ENCODE measurements at regions not wholly inside any gene's neighbourhood (a gene's known extent, or its start where the extent isn't known, plus 50 kb on each side); places are given as distances from the start of the nearest gene placed in this dataset.

DNA sequence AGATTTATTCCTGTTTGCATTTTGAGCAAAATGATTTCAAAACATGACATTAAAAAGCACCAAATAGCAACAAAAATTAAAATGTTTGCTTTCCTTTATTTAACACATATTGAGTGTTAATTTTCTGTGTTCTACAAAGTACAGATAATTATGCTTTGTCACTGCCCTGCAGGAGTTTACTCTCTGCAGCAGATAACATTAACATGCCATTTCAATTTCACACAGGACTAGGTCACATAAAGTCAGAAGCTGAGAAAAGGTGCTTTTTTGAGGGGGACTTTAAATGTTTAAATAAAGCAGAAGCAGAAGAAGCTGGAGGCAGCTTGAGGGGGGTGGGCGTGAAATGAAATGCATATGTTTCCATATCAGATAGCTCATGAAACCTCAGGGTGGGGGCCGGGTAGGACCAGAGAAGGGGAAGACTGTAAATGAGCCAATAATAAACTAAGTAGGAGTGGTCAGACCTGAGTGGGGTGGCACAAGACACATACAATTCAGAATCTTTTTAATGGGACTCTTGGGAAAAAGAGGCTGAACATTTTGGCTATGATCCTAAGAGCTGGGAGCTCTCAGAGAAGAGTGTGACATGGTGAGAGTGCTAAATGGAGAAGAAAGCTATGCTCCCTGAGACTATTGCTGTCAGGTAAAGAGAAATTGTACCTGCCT, 387.5 kb downstream of the FAM170A start:
- DNase-seq, result no peak

- DNase-seq, result no peak
Measured at GRCh38 chr5:120017513-120017912, 388.2 kb downstream of the FAM170A start.

GRCh38 chr5:120035181-120035580, 405.8 kb downstream of the FAM170A start:
- no peak for DNase-seq

GRCh38 chr5:120035815-120036577, 406.6 kb downstream of the FAM170A start:
- no peak for DNase-seq

DNA sequence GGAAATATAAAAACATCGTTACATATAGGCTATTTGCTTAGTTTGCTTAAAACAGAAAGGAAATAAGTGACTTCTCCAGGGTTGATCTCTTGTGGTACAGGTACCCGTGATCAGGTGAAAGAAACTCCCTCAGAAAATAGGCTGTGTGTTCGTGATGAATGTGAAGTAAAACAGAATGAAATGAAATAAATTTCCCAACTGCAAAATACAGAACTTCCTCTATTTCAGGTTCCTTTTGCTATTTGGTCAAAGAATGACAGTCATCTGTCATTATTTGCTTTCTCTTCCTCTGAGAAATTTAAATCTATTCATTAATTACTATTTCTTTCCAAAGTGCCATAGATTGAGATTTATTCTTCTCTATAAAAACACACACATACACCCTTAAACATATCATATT, 408.1 kb downstream of the FAM170A start:
- DNase-seq, result no peak

DNA sequence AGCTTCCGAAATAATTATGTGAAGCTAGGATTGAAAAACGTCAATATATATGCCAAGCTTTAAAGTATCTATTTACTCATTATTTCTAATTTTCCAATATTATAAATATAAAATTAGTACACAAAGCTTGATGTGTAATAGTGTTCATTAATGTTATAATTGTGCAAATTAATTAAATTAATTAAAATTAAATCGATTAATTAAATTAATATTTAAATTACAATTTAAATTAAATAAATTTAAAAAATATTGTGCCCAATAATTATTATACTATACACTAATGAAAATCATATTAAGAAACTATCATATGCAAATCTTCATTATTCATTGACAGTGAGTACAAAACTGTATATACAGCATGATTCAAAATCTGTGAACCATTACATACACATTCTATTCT, 409.8 kb downstream of the FAM170A start:
- DNase-seq, result no peak

DNA sequence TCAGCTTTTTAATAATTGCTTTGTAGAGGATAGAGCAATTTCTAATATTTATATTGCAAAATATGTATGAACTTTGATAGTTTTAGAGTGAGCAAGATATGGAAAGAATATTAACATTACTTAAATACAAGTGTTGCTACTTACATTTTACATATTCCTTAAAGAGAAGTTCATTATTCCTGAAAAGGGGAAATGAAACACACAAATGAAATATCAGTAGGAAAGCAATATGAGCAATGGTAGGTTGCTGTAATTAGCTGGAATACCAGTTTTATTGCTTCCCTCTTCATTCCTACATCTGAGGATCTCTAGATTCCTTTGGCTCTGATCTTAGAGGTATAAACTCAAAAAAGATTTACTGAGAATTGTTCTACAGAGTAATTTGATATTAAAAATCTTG, 414.1 kb downstream of the FAM170A start:
- no peak for DNase-seq

- no peak for DNase-seq
Measured at GRCh38 chr5:120052916-120053828, 410.9 kb upstream of the PRR16 start.

GRCh38 chr5:120053841-120054240, 410.3 kb upstream of the PRR16 start:
- no peak for DNase-seq

DNA sequence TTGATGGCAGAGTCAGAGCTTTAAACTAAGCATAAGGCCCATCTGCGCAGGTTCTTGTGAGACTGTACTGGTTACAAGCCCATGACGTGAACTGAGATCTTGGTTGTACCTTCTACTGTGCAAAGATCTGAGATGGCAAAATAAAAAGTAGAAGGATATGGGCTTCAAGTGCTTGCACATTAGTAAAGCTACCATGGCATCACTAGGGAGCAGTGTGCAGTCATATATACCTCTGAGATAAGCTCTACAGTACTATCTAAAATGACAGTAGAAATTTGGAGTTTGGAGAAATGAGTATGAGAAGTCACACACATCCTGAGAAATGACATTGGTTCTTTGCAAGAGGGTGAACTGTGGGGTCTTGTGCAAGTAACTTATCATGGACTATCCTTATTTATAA, 408.2 kb upstream of the PRR16 start:
- DNase-seq, result no peak

GRCh38 chr5:120062515-120062917, 401.6 kb upstream of the PRR16 start:
- no peak for DNase-seq

- DNase-seq, result no peak
Measured at GRCh38 chr5:120072068-120072761, 391.9 kb upstream of the PRR16 start.

GRCh38 chr5:120073722-120074121, 390.4 kb upstream of the PRR16 start:
- DNase-seq, result no peak

DNA sequence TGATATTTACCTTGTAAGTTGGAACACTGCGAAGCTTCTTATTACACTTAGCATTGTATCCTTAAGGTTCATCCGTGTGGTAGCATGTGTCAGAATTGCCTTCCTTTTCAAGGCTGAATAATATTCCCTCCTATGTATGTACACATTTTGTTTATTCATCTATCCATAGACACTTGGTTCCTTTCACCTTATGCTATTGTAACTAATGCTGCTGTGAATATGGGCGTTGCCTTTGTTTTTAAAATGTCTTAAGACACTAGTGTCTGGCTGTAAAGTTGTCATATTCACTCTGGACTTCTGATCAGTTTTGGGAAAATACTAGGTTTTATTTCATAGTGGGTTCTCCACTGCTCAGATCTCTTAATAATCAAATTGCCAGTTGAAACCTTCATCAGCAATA, 383.3 kb upstream of the PRR16 start:
- no peak for DNase-seq

GRCh38 chr5:120082316-120083068, 381.6 kb upstream of the PRR16 start:
- DNase-seq, result no peak

GRCh38 chr5:120083851-120084542, 380.1 kb upstream of the PRR16 start:
- no peak for DNase-seq

DNA sequence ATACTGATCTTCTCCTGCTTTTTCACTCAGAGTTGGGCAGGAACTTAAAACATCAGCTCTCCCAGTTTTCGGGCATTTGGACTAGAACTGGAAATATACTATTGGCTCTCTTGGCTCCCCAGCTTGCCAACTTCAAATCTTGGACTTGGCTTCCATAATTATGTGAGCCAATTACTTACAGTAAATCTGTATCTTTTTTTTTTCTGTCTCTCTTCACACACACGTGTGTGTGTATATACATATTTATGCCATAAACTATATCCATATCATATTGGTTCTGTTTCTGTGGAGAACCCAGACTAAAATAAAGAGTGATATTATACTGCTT, 379.6 kb upstream of the PRR16 start:
- DNase-seq, result no peak

- no peak for DNase-seq
Measured at GRCh38 chr5:120086081-120086480, 378.0 kb upstream of the PRR16 start.

- no peak for DNase-seq
Measured at GRCh38 chr5:120088412-120088811, 375.7 kb upstream of the PRR16 start.

DNA sequence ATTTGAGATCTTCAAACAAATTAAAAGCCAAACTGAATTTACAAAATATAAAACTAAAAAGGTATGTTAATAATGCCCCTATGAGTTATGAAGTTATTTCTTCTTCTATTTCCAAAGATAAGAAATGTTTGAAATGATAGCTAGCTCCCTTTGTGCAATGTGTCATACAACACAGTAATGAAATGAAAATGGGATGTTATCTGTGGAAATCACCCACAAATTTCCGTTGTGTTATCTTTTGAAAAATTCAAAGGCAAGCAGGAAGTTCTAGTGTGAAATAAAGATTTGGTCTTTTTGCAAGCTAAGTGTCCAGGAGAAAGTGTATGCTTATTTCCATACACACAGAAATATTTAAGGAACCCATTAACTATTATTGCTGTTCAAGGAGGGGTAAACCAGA, 375.3 kb upstream of the PRR16 start:
- DNase-seq, result no peak

DNA sequence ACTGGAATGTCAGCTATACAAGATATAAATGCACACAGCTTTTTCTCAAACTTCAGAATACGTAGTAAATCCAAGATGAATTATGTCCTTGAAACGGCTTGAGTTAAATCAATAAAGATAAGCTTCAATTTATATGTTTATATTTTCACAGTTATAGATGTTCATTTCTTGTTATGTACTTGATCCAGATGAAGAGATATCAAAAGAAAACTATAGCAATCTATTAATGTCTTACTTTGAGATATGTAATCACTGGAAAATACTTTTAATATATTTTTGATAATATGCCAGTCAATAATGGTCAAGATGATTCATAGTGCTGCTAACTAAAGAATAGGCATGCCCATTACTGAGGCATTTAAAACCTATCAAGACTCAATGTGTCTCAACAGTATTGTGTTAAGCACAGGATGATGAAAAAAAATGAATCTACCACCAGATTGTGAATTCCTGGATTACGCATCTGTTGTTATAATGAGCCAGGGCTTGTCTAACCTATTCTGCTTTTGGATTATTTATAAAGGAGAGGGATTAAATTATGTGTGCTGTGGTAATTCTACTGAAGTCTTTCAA, 372.6 kb upstream of the PRR16 start:
- no peak for DNase-seq

All from eye (tissue), 1 donor.